SK-N-SH (cell line): ENCODE measurements at regions not wholly inside any gene's neighbourhood (a gene's known extent, or its start where the extent isn't known, plus 50 kb on each side); places are given as distances from the start of the nearest gene placed in this dataset.

Experiments used
- CTCF ChIA-PET: fragments of 300-600, 350-600 bp; formaldehyde crosslinking; extraction: SDS; loops from one replicate; lab custom pipeline; 2021; lab: Yijun Ruan, JAX
- POLR2A ChIA-PET: fragments of 350-600 bp; sonication (Branson Sonifier 250); formaldehyde crosslinking; extraction: SDS; loops from one replicate; lab custom pipeline; 2020; ENCODE audit warnings: antibody characterized with exemption, inconsistent platforms; lab: Yijun Ruan, JAX
- DNase-seq: peaks from one replicate; pipeline ENCODE4 v3.0.0; 2012
- H2AFZ ChIP-seq: fragments of 200-600 bp; sonication (generic); 2 replicates; pipeline ENCODE4 v1.8.1; 2016; ENCODE audit warnings: antibody characterized with exemption, mild to moderate bottlenecking, low read depth
- H3F3A ChIP-seq: fragments of 200-600 bp; sonication (generic); replicated peaks from 2 replicates; pipeline ENCODE3; 2016; ENCODE audit warnings: antibody characterized with exemption, mild to moderate bottlenecking; ENCODE audit not compliant: insufficient read depth
- H3K27ac ChIP-seq, 2 experiments: fragments of 200-500 bp in 1 of 2; fragments of 200-600 bp in 1 of 2; sonication (Bioruptor generic) in 1 of 2; sonication (generic), shearing (Covaris generic) in 1 of 2; 2 replicates each; pipeline versions ENCODE4 v1.5.1 to v1.6.1; 2014 to 2016; ENCODE audit warnings: low read depth in 2 of 2, inconsistent platforms in 1 of 2, low read length in 1 of 2, mild to moderate bottlenecking in 1 of 2, mixed read lengths in 1 of 2
- H3K27me3 ChIP-seq: fragments of 200-600 bp; sonication (generic), shearing (Covaris generic); 2 replicates; pipeline ENCODE4 v1.6.1; 2016; ENCODE audit warnings: mixed run types; ENCODE audit not compliant: insufficient read depth
- H3K36me3 ChIP-seq, 2 experiments: fragments of 200-500 bp in 1 of 2; fragments of 200-600 bp in 1 of 2; sonication (Bioruptor generic) in 1 of 2; sonication (generic) in 1 of 2; replicated peaks in 1 of 2; 2 replicates each; pipeline versions ENCODE3 to v1.5.1; 2014 to 2016; ENCODE audit warnings: low read length in 1 of 2, mild to moderate bottlenecking in 1 of 2; ENCODE audit not compliant: insufficient read depth in 2 of 2, control insufficient read depth in 1 of 2
- H3K4me1 ChIP-seq, 2 experiments: fragments of 200-500 bp in 1 of 2; fragments of 200-600 bp in 1 of 2; sonication (Bioruptor generic) in 1 of 2; sonication (generic), shearing (Covaris generic) in 1 of 2; 2 replicates each; pipeline versions ENCODE4 v1.5.1 to v1.6.1; 2014 to 2016; ENCODE audit warnings: low read depth in 1 of 2, low read length in 1 of 2, mixed run types in 1 of 2; ENCODE audit not compliant: insufficient read depth in 2 of 2, control insufficient read depth in 1 of 2
- H3K4me2 ChIP-seq: fragments of 200-600 bp; sonication (generic), shearing (Covaris generic); 2 replicates; pipeline ENCODE4 v1.6.1; 2017; ENCODE audit warnings: mixed run types
- H3K4me3 ChIP-seq, 2 experiments: fragments of 200-500 bp in 1 of 2; fragments of 200-600 bp in 1 of 2; sonication (Bioruptor generic) in 1 of 2; sonication (generic), shearing (Covaris generic) in 1 of 2; 2 replicates each; pipeline versions ENCODE4 v1.5.1 to v1.8.1; 2014 to 2016; ENCODE audit warnings: low read depth in 2 of 2, inconsistent platforms in 1 of 2, low read length in 1 of 2, mild to moderate bottlenecking in 1 of 2, mixed read lengths in 1 of 2, moderate library complexity in 1 of 2
- H3K79me2 ChIP-seq: fragments of 200-600 bp; sonication (generic); 2 replicates; pipeline ENCODE4 v1.8.1; 2017; ENCODE audit warnings: mild to moderate bottlenecking; ENCODE audit not compliant: insufficient read depth
- H3K9ac ChIP-seq: fragments of 200-600 bp; sonication (generic); 2 replicates; pipeline ENCODE4 v1.6.1; 2017; ENCODE audit warnings: mixed run types
- H3K9me2 ChIP-seq: fragments of 200-600 bp; sonication (generic); 2 replicates; pipeline ENCODE4 v1.6.1; 2017; ENCODE audit warnings: mixed run types
- H3K9me3 ChIP-seq: fragments of 200-600 bp; sonication (generic); 2 replicates; pipeline ENCODE4 v1.6.1; 2017; ENCODE audit warnings: mixed run types, mild to moderate bottlenecking, moderate library complexity
- H4K20me1 ChIP-seq: fragments of 200-600 bp; sonication (generic); 2 replicates; pipeline ENCODE4 v1.6.1; 2017; ENCODE audit warnings: mild to moderate bottlenecking, mixed run types; ENCODE audit not compliant: insufficient read depth
- CHD2 ChIP-seq: fragments of 150-350 bp; IDR thresholded peaks from 2 replicates; pipeline ENCODE4 v1.6.1; 2018; ENCODE audit warnings: low read length; ENCODE audit not compliant: partially characterized antibody
- ELF1 ChIP-seq: IDR thresholded peaks from 2 replicates; pipeline ENCODE4 v1.4.0; 2012
- EP300 ChIP-seq, 2 experiments: IDR thresholded peaks; 2 replicates each; pipeline versions ENCODE4 v1.4.0 to v1.6.1; 2012; ENCODE audit warnings: borderline replicate concordance in 1 of 2, low read depth in 1 of 2, low read length in 1 of 2
- FOSL2 ChIP-seq: IDR thresholded peaks from 2 replicates; pipeline ENCODE4 v1.4.0; 2012; ENCODE audit warnings: low read depth, mild to moderate bottlenecking, moderate library complexity, borderline replicate concordance
- FOXM1 ChIP-seq: IDR thresholded peaks from 2 replicates; pipeline ENCODE4 v1.4.0; 2012; ENCODE audit warnings: low read depth, mild to moderate bottlenecking
- GABPA ChIP-seq: IDR thresholded peaks from 2 replicates; pipeline ENCODE4 v1.4.0; 2012; ENCODE audit warnings: low read depth, mild to moderate bottlenecking
- IRF3 ChIP-seq: fragments of 150-350 bp; IDR thresholded peaks from 2 replicates; pipeline ENCODE4 v1.6.1; 2016; ENCODE audit warnings: mild to moderate bottlenecking, low read depth, low read length
- RAD21 ChIP-seq: IDR thresholded peaks from 2 replicates; pipeline ENCODE4 v1.6.1; 2012; ENCODE audit warnings: mild to moderate bottlenecking, low read length
- RFX5 ChIP-seq: IDR thresholded peaks from 2 replicates; pipeline ENCODE4 v1.6.1; 2012; ENCODE audit warnings: mild to moderate bottlenecking, improper control_type of control experiment, low read length
- SIN3A ChIP-seq: IDR thresholded peaks from 2 replicates; pipeline ENCODE4 v1.6.1; 2012; ENCODE audit warnings: low read depth, mild to moderate bottlenecking, low read length, moderate library complexity, borderline replicate concordance
- SMC3 ChIP-seq: IDR thresholded peaks from 2 replicates; pipeline ENCODE4 v1.6.1; 2012; ENCODE audit warnings: low read depth, low read length, improper control_type of control experiment
- TAF1 ChIP-seq: IDR thresholded peaks from 2 replicates; pipeline ENCODE4 v1.6.1; 2012; ENCODE audit warnings: low read depth, mild to moderate bottlenecking, low read length, moderate library complexity, borderline replicate concordance
- TEAD4 ChIP-seq: IDR thresholded peaks from 2 replicates; pipeline ENCODE4 v1.4.0; 2012; ENCODE audit warnings: mild to moderate bottlenecking, borderline replicate concordance; ENCODE audit not compliant: insufficient read depth
- ZBTB33 ChIP-seq: IDR thresholded peaks from 2 replicates; pipeline ENCODE4 v1.4.0; 2012; ENCODE audit warnings: low read depth, borderline replicate concordance
- WGBS: methylation state at CpG from one replicate; pipeline ENCODE4 v1.1.6; 2017; ENCODE audit warnings: low lambda C conversion rate; 5-methylcytosine and 5-hydroxymethylcytosine counted together
- TF ChIP-seq, protein P1 (sequence below): IDR thresholded peaks from 2 replicates; pipeline ENCODE4 v1.4.0; 2012; ENCODE audit warnings: low read depth, borderline replicate concordance

DNA sequence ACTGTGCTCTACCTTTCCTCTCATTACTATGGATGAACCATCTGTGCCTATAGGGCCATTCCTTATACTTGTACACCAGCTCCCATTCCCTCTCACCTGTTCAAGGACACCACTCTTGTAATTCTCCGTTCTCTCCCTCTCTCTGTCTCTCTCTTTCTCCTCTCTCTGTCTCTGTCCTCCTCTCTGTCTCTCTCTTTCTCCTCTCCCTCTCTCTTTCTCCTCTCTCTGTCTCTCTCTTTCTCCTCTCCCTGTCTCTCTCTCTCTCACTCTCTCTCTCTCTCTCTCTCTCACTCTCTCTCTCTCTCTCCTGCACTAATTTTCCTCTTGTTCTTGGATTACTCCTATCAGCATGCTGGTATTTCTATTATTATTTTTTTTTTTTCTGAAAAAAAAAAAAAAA is 78.9 kb upstream of the RMDN2 start:
- no peaks in the 10 kb centered on the region for H3K79me2 ChIP-seq
- no peak overlapping the region for H3K4me2 ChIP-seq
- peaks cover 7% of the 10 kb centered on the region for H3F3A ChIP-seq
- no peak overlapping the region for H3K4me3 ChIP-seq
- no peaks in the 10 kb centered on the region for H3K36me3 ChIP-seq
- CTCF ChIA-PET = interaction anchor here (1.4 to 3.5 kb wide), 2 partner anchors 31 to 432 kb away, joined by 4 to 20 read pairs; no protein-coding TSS in a partner anchor
- H3K9me2 ChIP-seq = no peaks in the 10 kb centered on the region
- H3K27ac ChIP-seq = no peak overlapping the region
- peaks cover 0 to 5% of the 10 kb centered on the region in 2 experiments; a peak in 2 of 4 replicates for H3K4me1 ChIP-seq
- WGBS = 43% methylated on average over 1 of the region's 1 CpG
- no peaks in the 10 kb centered on the region for H3K9me3 ChIP-seq
- DNase-seq = no peak
- H3K9ac ChIP-seq = no peak overlapping the region
- POLR2A ChIA-PET = no interaction called here
- no peak overlapping the region for H2AFZ ChIP-seq
- no peaks in the 10 kb centered on the region for H3K27me3 ChIP-seq
- H4K20me1 ChIP-seq = no peaks in the 10 kb centered on the region
- TF ChIP-seq RFX5 (no peak), ZBTB33 (no peak), EP300 (IDR thresholded peaks at IDR 0.05; ENCODE audit: borderline replicate concordance in 1 of 2, low read depth in 1 of 2, low read length in 1 of 2) (no peak), TAF1 (no peak), CHD2 (no peak), SMC3 (no peak), TEAD4 (no peak), IRF3 (no peak), FOXM1 (no peak), FOSL2 (no peak), RAD21 (no peak), ELF1 (no peak), GABPA (no peak), SIN3A (no peak)
- TF ChIP-seq, protein P1, sequence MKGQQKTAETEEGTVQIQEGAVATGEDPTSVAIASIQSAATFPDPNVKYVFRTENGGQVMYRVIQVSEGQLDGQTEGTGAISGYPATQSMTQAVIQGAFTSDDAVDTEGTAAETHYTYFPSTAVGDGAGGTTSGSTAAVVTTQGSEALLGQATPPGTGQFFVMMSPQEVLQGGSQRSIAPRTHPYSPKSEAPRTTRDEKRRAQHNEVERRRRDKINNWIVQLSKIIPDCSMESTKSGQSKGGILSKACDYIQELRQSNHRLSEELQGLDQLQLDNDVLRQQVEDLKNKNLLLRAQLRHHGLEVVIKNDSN = no peak
